ENCODE measurements at regions not wholly inside any gene's neighbourhood (a gene's known extent, or its start where the extent isn't known, plus 50 kb on each side); places are given as distances from the start of the nearest gene placed in this dataset.

- in situ Hi-C loops (cut with MboI; ENCODE audit: low sequenced_read_pairs): loop anchor here (10.0 kb wide), 1 partner anchor 210 kb away; no protein-coding TSS in a partner anchor
These were observed 222.0 kb upstream of the PDE10A start for GRCh38 chr6:165884813-165885765.

DNA sequence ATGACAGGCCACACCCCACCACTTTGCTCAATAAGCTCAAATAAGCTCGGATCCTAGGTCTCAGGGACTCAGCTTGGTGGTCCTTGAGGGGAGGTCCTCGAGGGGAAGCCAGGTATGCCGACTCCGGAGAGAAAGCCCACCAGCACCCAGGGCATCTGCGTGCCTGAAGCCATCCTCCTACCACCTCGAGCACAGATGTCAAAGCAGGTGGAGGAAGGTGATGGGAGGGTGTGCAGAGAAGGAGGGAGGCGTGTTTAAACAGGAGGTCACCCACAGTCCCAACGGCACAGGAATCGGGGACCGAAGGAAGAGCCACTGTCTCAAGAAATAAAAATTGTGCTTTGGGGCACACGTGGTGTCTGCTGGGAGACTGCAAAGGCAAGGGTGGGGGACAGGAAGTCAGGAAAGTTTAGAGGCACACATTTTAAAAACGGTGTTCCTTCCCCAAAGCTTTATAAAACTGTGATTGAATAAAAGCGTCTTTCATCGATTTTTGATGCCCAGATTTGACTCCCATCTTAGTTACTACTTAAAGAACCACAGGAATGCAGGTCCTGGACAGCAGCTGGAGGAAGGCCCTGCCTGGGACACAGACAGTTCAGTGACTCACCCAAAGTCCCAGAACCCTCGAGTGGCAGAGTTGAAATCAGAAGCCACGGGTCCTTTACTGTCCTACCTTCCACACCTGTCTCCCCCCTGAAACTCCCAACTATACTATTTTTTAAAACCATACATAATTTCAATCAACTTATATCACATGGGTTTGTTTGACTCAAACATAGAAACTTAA lies 221.0 kb upstream of the PDE10A start:
- in situ Hi-C loops (cut with MboI; ENCODE audit: low sequenced_read_pairs): loop anchor here (10.0 kb wide), 1 partner anchor 211 kb away; no protein-coding TSS in a partner anchor

- in situ Hi-C loops (cut with MboI; ENCODE audit: low sequenced_read_pairs): loop anchor here (10.0 kb wide), 1 partner anchor 213 kb away; no protein-coding TSS in a partner anchor
These were observed 218.8 kb upstream of the PDE10A start for GRCh38 chr6:165881806-165882205.

DNA sequence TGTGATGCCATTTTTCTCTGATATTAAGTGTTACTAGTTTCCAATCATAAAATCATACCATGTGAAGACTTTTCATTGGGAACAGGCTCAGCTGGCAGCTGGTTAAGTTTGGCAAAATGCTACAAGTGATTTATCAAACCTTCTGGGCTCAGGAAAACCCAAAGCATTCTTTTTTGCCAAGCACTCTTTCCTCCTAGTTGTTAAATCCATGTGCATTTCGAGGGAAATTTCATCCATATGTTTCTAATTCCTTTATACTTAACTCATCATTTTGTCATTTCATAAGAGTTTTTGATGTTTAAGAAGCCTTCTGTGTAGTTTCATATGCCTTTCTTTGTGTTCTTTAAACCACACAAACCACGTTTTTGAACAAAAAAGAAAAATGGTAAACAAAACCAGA lies 217.6 kb upstream of the PDE10A start:
- in situ Hi-C loops (cut with MboI; ENCODE audit: low sequenced_read_pairs): loop anchor here (10.0 kb wide), 1 partner anchor 214 kb away; no protein-coding TSS in a partner anchor

DNA sequence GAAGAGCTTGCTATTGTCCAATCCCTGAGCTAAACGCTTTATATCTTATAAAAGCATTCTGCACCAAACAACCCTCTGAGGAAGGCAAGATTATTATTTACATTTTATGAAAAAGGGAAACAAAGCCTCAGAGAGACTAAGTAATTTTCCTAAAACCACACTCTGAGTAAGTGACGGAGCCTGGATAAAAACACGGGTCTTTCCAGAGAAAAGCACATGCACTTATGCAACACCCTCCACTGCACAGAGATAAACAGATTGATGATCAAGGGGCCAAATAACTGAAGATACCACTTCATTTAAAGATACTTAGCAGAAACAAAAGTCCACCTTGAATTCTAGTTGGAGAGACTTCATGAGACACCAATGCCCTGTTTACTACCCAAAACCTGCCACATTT lies 214.7 kb upstream of the PDE10A start:
- in situ Hi-C loops (cut with MboI; ENCODE audit: low sequenced_read_pairs): no loop called here

GRCh38 chr6:165877192-165877591 lies 214.2 kb upstream of the PDE10A start:
- in situ Hi-C loops (cut with MboI; ENCODE audit: low sequenced_read_pairs): no loop called here

DNA sequence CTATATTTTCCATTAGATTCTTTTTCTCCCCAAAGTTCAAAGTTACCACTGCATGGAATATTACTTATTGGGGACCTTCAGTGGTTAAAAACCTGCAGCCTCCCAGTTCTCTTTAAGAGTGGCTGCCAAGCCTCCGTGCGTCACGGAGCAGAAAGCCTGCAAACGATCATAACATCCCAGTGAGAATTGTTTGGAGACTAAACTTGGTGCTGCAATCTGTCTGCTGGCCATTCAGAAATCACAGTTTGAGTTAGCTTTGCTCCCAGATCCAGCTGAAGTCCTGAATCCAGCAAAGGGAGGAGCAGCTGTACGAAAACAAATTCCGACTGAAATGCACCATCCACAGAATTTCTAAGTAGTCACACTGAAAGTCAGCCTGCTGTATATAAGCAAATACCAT lies 213.5 kb upstream of the PDE10A start:
- in situ Hi-C loops (cut with MboI; ENCODE audit: low sequenced_read_pairs): no loop called here

DNA sequence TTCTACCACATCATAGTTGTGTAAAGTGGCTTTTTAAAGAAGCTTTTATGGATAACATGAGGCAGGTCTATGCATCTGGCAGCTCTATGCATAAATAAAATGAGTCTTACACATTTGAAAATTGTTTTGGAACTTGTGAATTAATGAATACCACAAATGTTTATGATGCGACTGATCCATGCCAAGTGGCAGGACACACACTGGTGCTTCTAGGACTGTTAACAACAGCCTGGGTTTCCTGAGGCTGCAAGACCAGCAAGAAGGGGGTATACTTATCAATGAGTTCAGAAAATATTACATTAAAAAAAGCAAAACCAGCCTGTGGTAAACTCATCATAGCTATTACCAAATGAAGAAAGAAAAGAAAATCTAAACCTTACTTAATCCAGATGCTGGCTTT lies 212.9 kb upstream of the PDE10A start:
- in situ Hi-C loops (cut with MboI; ENCODE audit: low sequenced_read_pairs): no loop called here

DNA sequence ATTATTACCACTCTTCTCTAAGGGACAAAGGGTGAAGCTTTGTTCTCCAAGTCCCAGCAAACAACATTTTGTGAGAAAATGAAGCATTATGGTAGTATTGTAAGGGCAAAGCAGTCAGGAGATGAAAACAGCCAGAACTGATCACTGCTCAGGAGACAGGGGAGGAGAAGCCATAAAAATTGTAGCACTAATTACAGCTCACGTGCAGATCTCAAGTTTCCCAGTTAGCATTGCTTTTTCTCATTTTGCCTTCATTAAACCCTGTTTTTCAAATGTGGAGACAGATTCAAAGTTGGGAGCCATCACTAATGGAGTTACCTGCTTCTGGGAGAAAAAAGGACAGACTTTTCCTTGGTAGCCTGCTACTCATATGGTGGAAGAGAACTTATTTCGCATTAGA lies 210.9 kb upstream of the PDE10A start:
- in situ Hi-C loops (cut with MboI; ENCODE audit: low sequenced_read_pairs): no loop called here

DNA sequence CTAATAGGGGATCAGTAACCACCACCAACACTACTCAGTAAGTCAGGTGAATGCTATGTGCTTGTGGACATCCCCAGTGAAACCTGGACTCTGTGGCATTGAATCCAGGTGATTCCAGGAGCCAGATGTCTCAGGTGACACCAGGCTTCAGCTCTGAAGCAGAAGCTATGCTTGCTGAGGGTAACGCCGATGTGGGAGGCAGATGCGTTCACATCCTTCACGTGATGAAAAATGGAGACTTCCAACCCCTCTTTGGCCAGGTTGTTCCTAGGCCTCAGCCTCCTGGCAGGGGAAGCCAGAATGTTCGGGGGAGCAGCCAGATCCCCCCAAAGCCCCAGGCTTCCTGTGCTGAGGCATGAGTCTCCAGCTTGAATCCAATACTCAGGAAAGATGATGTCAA lies 209.8 kb upstream of the PDE10A start:
- in situ Hi-C loops (cut with MboI; ENCODE audit: low sequenced_read_pairs): no loop called here

GRCh38 chr6:165872311-165872710 lies 209.3 kb upstream of the PDE10A start:
- in situ Hi-C loops (cut with MboI; ENCODE audit: low sequenced_read_pairs): no loop called here

- in situ Hi-C loops (cut with MboI; ENCODE audit: low sequenced_read_pairs): no loop called here
These were observed 208.5 kb upstream of the PDE10A start for GRCh38 chr6:165871571-165871970.

GRCh38 chr6:165869526-165869925 lies 206.5 kb upstream of the PDE10A start:
- in situ Hi-C loops (cut with MboI; ENCODE audit: low sequenced_read_pairs): no loop called here

DNA sequence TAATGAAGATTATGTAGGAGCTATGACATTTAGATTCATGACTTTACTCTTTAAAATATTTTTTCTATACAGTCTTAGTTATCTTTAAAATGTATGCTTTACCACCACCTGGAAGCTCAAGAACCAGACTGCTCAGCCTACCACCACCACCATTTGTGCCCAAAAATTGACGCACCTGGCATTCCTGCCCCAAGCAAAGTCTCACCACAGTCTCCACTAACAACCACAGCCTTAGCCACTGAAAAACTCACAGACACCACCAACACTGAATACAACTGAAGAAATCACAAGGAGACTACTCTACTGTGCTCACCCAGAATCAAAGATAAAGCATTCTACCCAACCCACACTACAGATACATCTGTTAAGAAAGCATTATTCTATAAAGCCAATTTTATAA lies 201.9 kb upstream of the PDE10A start:
- in situ Hi-C loops (cut with MboI; ENCODE audit: low sequenced_read_pairs): no loop called here

GRCh38 chr6:165864218-165864617 lies 201.2 kb upstream of the PDE10A start:
- in situ Hi-C loops (cut with MboI; ENCODE audit: low sequenced_read_pairs): no loop called here

GRCh38 chr6:165863801-165864200 lies 200.8 kb upstream of the PDE10A start:
- in situ Hi-C loops (cut with MboI; ENCODE audit: low sequenced_read_pairs): no loop called here

- in situ Hi-C loops (cut with MboI; ENCODE audit: low sequenced_read_pairs): no loop called here
These were observed 199.8 kb upstream of the PDE10A start for GRCh38 chr6:165862813-165863212.

DNA sequence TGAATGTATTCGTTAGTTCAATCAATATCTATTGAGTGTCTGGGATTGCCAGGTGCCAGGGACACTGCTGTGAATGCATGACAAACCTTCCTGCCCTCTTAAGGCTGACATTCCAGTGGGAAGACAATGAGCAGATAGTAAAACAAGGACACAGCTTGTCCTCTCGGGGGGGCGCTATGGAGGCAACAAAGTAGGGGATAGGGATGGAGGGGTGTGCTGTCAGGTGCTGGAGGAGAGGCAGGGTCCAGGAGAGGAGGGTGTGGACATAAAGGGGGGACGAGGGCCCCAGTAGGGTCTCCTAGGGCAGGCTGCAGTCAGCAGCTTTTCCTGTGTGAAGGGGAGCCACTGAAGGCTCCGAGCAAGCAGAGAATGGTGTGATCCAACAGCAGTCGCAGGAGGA lies 198.2 kb upstream of the PDE10A start:
- in situ Hi-C loops (cut with MboI; ENCODE audit: low sequenced_read_pairs): no loop called here

GRCh38 chr6:165858586-165858985 lies 195.5 kb upstream of the PDE10A start:
- in situ Hi-C loops (cut with MboI; ENCODE audit: low sequenced_read_pairs): no loop called here

DNA sequence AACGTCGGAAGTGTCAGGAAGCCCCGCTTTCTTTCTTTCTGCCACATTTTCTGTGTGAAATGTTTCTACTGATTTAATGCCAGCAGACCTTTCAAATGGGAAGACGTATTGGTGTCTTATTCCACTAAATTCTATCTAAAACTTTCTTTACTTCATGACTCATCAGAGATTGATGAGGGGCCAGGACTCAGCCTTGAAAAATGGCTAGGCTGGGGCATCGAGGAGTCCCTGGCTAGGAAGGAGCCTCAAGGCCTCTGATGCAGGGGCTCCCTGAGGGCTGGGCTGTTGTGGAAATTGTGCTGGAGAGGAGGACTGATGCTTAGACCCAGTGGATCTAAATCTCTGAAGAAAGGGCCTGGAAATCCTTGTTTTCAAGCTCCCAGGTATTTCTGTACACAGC lies 192.8 kb upstream of the PDE10A start:
- in situ Hi-C loops (cut with MboI; ENCODE audit: low sequenced_read_pairs): no loop called here

DNA sequence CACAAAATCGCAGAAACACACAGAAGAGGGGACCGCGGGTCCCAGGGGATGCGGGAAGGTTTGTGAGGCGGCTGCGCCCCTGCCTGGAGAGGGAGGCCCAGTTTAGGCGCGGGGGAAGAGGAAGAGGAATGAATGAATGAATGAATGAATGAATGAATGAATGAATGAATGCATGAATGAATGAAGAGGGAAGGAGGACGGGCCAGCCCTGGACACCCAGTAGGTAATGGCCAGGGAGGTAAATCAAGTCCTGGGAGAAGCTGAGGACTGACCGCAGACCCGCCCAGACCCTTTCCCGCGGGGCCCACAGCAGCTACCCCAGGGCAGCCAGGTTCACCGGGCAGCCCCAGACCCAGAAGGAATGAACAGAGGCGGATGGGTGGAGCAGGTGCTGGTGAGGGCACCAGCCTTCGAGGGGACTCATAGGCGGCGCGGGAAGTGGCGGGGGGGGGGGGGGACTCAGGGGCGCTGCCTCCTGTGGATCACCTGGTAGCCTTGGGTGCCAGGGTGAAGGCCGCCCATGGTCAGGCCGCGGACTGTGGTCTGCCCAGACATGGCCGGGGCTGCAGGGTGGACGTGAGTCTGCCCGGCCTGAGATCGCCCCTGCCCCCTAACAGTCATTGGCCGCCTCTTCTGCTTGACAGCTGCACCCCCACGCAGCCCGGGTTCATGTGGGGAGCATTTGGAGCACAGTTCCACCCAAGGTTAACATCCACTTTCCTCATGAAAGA lies 192.0 kb upstream of the PDE10A start:
- in situ Hi-C loops (cut with MboI; ENCODE audit: low sequenced_read_pairs): no loop called here
